Heart left ventricle (tissue), 13 donors: ENCODE measurements at regions not wholly inside any gene's neighbourhood (a gene's known extent, or its start where the extent isn't known, plus 50 kb on each side); places are given as distances from the start of the nearest gene placed in this dataset.

ENCODE experiments used
- POLR2A ChIP-seq, 2 donors: fragments of 450-650 bp; IDR thresholded peaks; one replicate each; pipeline ENCODE4 v1.6.1; 2017; ENCODE audit warnings: antibody characterized with exemption in 2 of 2, mild to moderate bottlenecking in 2 of 2, moderate library complexity in 2 of 2
- TF ChIP-seq, protein P1 (sequence below), 12 donors: fragments of 200-600 bp; sonication (generic) in 4 of 12; IDR thresholded peaks; one replicate each; pipeline versions ENCODE4 v1.5.0 to v1.8.0; 2018 to 2022; ENCODE audit warnings: antibody characterized with exemption in 12 of 12, mild to moderate bottlenecking in 5 of 12
- donor health status: ischemic (EF 13 %, LVEDD 7.1; RV severe dilation, severe dysfunction).
- donor health status: DM: no; HTN: yes; CAD: no.
- donor health status: DM: no; HTN: no; CAD: no.
- donor health status: ischemic (EF 25% LVEDD 6.9; RV normal size, moderate dysfunction).
- donor health status: ischemic (EF 25% LVEDD 5.7; RV mildly dilated, moderate dysfunction).
- donor health status: ischemic (EF 35%, LVEDD 5.7; RV mildly dilated, moderate dysfunction).
- donor health status: nonischemic (EF 11% LVEDD 7.7; RV severe dilation, severe dysfunction).
- donor health status: DM: yes; HTN: yes; CAD: no.
- donor health status: PGD.
- donor health status: ischemic (EF 29% LVEDD 5.4; RV normal size, mild dysfunction).
- donor health status: nonischemic (EF 23%, LVEDD 6.1; RV moderate dilation, normal function).

- TF ChIP-seq, protein P1, sequence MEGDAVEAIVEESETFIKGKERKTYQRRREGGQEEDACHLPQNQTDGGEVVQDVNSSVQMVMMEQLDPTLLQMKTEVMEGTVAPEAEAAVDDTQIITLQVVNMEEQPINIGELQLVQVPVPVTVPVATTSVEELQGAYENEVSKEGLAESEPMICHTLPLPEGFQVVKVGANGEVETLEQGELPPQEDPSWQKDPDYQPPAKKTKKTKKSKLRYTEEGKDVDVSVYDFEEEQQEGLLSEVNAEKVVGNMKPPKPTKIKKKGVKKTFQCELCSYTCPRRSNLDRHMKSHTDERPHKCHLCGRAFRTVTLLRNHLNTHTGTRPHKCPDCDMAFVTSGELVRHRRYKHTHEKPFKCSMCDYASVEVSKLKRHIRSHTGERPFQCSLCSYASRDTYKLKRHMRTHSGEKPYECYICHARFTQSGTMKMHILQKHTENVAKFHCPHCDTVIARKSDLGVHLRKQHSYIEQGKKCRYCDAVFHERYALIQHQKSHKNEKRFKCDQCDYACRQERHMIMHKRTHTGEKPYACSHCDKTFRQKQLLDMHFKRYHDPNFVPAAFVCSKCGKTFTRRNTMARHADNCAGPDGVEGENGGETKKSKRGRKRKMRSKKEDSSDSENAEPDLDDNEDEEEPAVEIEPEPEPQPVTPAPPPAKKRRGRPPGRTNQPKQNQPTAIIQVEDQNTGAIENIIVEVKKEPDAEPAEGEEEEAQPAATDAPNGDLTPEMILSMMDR (IDR thresholded peaks at IDR 0.05): no peak
- TF ChIP-seq POLR2A (IDR thresholded peaks at IDR 0.05): no peak
These were observed 1386.8 kb downstream of the PCDH9 start for GRCh38 chr13:65843314-65843731.
